ENCODE measurements at regions not wholly inside any gene's neighbourhood (a gene's known extent, or its start where the extent isn't known, plus 50 kb on each side); places are given as distances from the start of the nearest gene placed in this dataset.

DNA sequence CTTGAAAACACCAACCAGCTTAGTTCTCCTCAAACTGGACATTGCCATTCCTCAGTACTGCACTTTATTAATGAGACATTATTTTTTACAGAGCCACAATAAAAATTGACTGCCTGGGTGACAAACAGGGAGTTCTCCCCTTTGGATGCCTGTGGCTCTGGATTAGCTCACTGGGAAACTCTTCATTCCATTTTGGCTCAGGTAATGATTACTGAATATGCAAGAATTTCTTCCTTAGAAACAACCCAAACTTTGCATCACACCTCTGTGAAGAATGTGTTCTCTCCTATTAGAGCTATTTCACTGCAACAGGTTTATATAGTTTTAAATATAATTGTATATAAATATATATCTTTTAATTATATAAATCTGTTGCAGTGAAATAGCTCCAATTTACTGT lies 2065.8 kb downstream of the ARAP2 start:
- TF ChIP-seq HOXA7 (CRISPR knock-in tag; IDR thresholded peaks at IDR 0.05) (no peak), POLR2A (IDR thresholded peaks at IDR 0.05; ENCODE audit: low read length) (no peak), EP300 (IDR thresholded peaks at IDR 0.05) (no peak), RFX5 (IDR thresholded peaks at IDR 0.05) (no peak), POLR2AphosphoS2 (conservative IDR thresholded peaks at IDR 0.05; ENCODE audit: low read length) (no peak), ZSCAN20 (CRISPR knock-in tag; IDR thresholded peaks at IDR 0.05) (no peak), MAX (IDR thresholded peaks at IDR 0.05) (no peak), JUN (IDR thresholded peaks at IDR 0.05) (no peak)
- TF ChIP-seq, protein P1, sequence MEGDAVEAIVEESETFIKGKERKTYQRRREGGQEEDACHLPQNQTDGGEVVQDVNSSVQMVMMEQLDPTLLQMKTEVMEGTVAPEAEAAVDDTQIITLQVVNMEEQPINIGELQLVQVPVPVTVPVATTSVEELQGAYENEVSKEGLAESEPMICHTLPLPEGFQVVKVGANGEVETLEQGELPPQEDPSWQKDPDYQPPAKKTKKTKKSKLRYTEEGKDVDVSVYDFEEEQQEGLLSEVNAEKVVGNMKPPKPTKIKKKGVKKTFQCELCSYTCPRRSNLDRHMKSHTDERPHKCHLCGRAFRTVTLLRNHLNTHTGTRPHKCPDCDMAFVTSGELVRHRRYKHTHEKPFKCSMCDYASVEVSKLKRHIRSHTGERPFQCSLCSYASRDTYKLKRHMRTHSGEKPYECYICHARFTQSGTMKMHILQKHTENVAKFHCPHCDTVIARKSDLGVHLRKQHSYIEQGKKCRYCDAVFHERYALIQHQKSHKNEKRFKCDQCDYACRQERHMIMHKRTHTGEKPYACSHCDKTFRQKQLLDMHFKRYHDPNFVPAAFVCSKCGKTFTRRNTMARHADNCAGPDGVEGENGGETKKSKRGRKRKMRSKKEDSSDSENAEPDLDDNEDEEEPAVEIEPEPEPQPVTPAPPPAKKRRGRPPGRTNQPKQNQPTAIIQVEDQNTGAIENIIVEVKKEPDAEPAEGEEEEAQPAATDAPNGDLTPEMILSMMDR (IDR thresholded peaks at IDR 0.05), result no peak
- TF ChIP-seq, protein P2, sequence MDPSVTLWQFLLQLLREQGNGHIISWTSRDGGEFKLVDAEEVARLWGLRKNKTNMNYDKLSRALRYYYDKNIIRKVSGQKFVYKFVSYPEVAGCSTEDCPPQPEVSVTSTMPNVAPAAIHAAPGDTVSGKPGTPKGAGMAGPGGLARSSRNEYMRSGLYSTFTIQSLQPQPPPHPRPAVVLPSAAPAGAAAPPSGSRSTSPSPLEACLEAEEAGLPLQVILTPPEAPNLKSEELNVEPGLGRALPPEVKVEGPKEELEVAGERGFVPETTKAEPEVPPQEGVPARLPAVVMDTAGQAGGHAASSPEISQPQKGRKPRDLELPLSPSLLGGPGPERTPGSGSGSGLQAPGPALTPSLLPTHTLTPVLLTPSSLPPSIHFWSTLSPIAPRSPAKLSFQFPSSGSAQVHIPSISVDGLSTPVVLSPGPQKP (IDR thresholded peaks at IDR 0.05; ENCODE audit: low read depth, low read length), result no peak
- TF ChIP-seq, protein P3, sequence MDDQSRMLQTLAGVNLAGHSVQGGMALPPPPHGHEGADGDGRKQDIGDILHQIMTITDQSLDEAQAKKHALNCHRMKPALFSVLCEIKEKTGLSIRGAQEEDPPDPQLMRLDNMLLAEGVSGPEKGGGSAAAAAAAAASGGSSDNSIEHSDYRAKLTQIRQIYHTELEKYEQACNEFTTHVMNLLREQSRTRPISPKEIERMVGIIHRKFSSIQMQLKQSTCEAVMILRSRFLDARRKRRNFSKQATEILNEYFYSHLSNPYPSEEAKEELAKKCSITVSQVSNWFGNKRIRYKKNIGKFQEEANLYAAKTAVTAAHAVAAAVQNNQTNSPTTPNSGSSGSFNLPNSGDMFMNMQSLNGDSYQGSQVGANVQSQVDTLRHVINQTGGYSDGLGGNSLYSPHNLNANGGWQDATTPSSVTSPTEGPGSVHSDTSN (IDR thresholded peaks at IDR 0.05), result no peak
